ENCODE measurements at regions not wholly inside any gene's neighbourhood (a gene's known extent, or its start where the extent isn't known, plus 50 kb on each side); places are given as distances from the start of the nearest gene placed in this dataset.

- Histone ChIP-seq H3K4me3 (no peak overlapping the region), H3K4me1 (no peaks in the 10 kb centered on the region), H3K9me3 (peaks cover 0 to 8% of the 10 kb centered on the region in 2 donors), H3K27ac (no peak overlapping the region), H3K36me3 (no peaks in the 10 kb centered on the region), H3K27me3 (no peaks in the 10 kb centered on the region)
- no peak for TF ChIP-seq CTCF (IDR thresholded peaks at IDR 0.05)
- no peak for DNase-seq (ENCODE audit: low spot score)
Measured at GRCh38 chr5:56569566-56569965, 245.8 kb upstream of the MAP3K1 start.

- DNase-seq (ENCODE audit: low spot score), result no peak
- no peak overlapping the region for H3K4me3 ChIP-seq
- no peaks in the 10 kb centered on the region for H3K36me3 ChIP-seq
- no peak for TF ChIP-seq CTCF (IDR thresholded peaks at IDR 0.05)
- H3K4me1 ChIP-seq, result no peaks in the 10 kb centered on the region
- peaks cover 0 to 8% of the 10 kb centered on the region in 2 donors for H3K9me3 ChIP-seq
- H3K27me3 ChIP-seq, result no peaks in the 10 kb centered on the region
- no peak overlapping the region for H3K27ac ChIP-seq
Measured at GRCh38 chr5:56569076-56569475, 246.3 kb upstream of the MAP3K1 start.

- Histone ChIP-seq H3K27ac (no peak overlapping the region), H3K27me3 (no peaks in the 10 kb centered on the region), H3K4me1 (no peaks in the 10 kb centered on the region), H3K4me3 (no peak overlapping the region), H3K36me3 (no peaks in the 10 kb centered on the region), H3K9me3 (no peaks in the 10 kb centered on the region)
- no peak for DNase-seq (ENCODE audit: low spot score)
- TF ChIP-seq CTCF (IDR thresholded peaks at IDR 0.05), result no peak
Measured at GRCh38 chr5:56567278-56567677, 248.1 kb upstream of the MAP3K1 start.

- Histone ChIP-seq H3K27ac (no peak overlapping the region), H3K36me3 (no peaks in the 10 kb centered on the region), H3K4me3 (no peak overlapping the region), H3K4me1 (no peaks in the 10 kb centered on the region), H3K27me3 (no peaks in the 10 kb centered on the region), H3K9me3 (no peaks in the 10 kb centered on the region)
- TF ChIP-seq CTCF (IDR thresholded peaks at IDR 0.05), result no peak
- DNase-seq (ENCODE audit: low spot score), result no peak
Measured at GRCh38 chr5:56566374-56567249, 248.7 kb upstream of the MAP3K1 start.

- no peak for TF ChIP-seq CTCF (IDR thresholded peaks at IDR 0.05)
- H3K27me3 ChIP-seq, result no peaks in the 10 kb centered on the region
- H3K27ac ChIP-seq, result no peak overlapping the region
- no peak for DNase-seq (ENCODE audit: low spot score)
- H3K9me3 ChIP-seq, result no peaks in the 10 kb centered on the region
- no peaks in the 10 kb centered on the region for H3K36me3 ChIP-seq
- H3K4me3 ChIP-seq, result no peak overlapping the region
- H3K4me1 ChIP-seq, result no peaks in the 10 kb centered on the region
Measured at GRCh38 chr5:56565644-56566043, 249.7 kb upstream of the MAP3K1 start.

GRCh38 chr5:56565283-56565615 is 250.1 kb upstream of the MAP3K1 start:
- no peaks in the 10 kb centered on the region for H3K9me3 ChIP-seq
- no peak overlapping the region for H3K4me3 ChIP-seq
- no peaks in the 10 kb centered on the region for H3K36me3 ChIP-seq
- no peaks in the 10 kb centered on the region for H3K4me1 ChIP-seq
- no peak for TF ChIP-seq CTCF (IDR thresholded peaks at IDR 0.05)
- no peak for DNase-seq (ENCODE audit: low spot score)
- H3K27ac ChIP-seq, result no peak overlapping the region
- no peaks in the 10 kb centered on the region for H3K27me3 ChIP-seq

Measured in right atrium auricular region (tissue), 2 donors.